Stomach (tissue), 4 donors: ENCODE measurements at regions not wholly inside any gene's neighbourhood (a gene's known extent, or its start where the extent isn't known, plus 50 kb on each side); places are given as distances from the start of the nearest gene placed in this dataset.

Experiments used
- CTCF ChIP-seq, 7 experiments: fragments of 450-650 bp in 4 of 7; fragments of 200-600 bp in 3 of 7; sonication (generic) in 3 of 7; IDR thresholded peaks; one replicate each; pipeline ENCODE4 v1.5.1; 2016 to 2019; ENCODE audit warnings: antibody characterized with exemption in 7 of 7, control low read depth in 2 of 7, mild to moderate bottlenecking in 1 of 7
- EP300 ChIP-seq: sonication (generic); formaldehyde crosslinking; IDR thresholded peaks from one replicate; pipeline ENCODE4 v1.6.1; 2017; ENCODE audit warnings: antibody characterized with exemption
- POLR2A ChIP-seq, 4 donors: fragments of 450-650 bp; IDR thresholded peaks; one replicate each; pipeline ENCODE4 v1.6.1; 2016; ENCODE audit warnings: antibody characterized with exemption in 4 of 4, control low read depth in 2 of 4, mild to moderate bottlenecking in 1 of 4, moderate library complexity in 1 of 4
- POLR2AphosphoS5 ChIP-seq, 3 donors: sonication (generic); formaldehyde crosslinking; IDR thresholded peaks; one replicate each; pipeline ENCODE4 v1.6.1; 2016; ENCODE audit warnings: antibody characterized with exemption in 3 of 3

- no peak for TF ChIP-seq CTCF (IDR thresholded peaks at IDR 0.05)
- no peak for TF ChIP-seq POLR2AphosphoS5 (IDR thresholded peaks at IDR 0.05)
- no peak for TF ChIP-seq POLR2A (IDR thresholded peaks at IDR 0.05)
- TF ChIP-seq EP300: no peak
Observed at GRCh38 chr7:88637795-88638194, 121.7 kb upstream of the ZNF804B start.
